ENCODE measurements at regions not wholly inside any gene's neighbourhood (a gene's known extent, or its start where the extent isn't known, plus 50 kb on each side); places are given as distances from the start of the nearest gene placed in this dataset.

- TF ChIP-seq ZBTB11 (CRISPR knock-in tag; IDR thresholded peaks at IDR 0.05) (no peak), POLR2A (conservative IDR thresholded peaks at IDR 0.05) (no peak), CTCF (IDR thresholded peaks at IDR 0.05 in 2 of 3, conservative IDR thresholded peaks at IDR 0.05 in 1 of 3; ENCODE audit: insufficient read depth in 2 of 3, low read depth in 1 of 3, low read length in 3 of 3) (no peak), TCFL5 (CRISPR knock-in tag; conservative IDR thresholded peaks at IDR 0.05) (no peak), HMG20A (CRISPR knock-in tag; conservative IDR thresholded peaks at IDR 0.05) (no peak), TCF7 (IDR thresholded peaks at IDR 0.05; ENCODE audit: borderline replicate concordance) (no peak), ATF3 (IDR thresholded peaks at IDR 0.05) (no peak), ATF3 (CRISPR knock-in tag; conservative IDR thresholded peaks at IDR 0.05) (no peak), RBBP5 (IDR thresholded peaks at IDR 0.05; ENCODE audit: borderline replicate concordance, insufficient read depth, low read length, poor library complexity, severe bottlenecking) (no peak), MXI1 (IDR thresholded peaks at IDR 0.05; ENCODE audit: low read depth, low read length) (no peak), ZNF830 (CRISPR knock-in tag; IDR thresholded peaks at IDR 0.05) (no peak)
These were observed 67.9 kb upstream of the KY start for GRCh38 chr3:134718726-134719125.
